Muscle layer of duodenum (tissue), 2 donors: ENCODE measurements at regions not wholly inside any gene's neighbourhood (a gene's known extent, or its start where the extent isn't known, plus 50 kb on each side); places are given as distances from the start of the nearest gene placed in this dataset.
A peak's percentile ranks its signal among the peaks of the same experiment; 100 is the strongest.

Experiments used
- H3K27ac ChIP-seq: one replicate; pipeline ENCODE4 v1.7.0; 2013; ENCODE audit warnings: mild to moderate bottlenecking, low read length
- H3K27me3 ChIP-seq: one replicate; pipeline ENCODE4 v1.7.0; 2013; ENCODE audit warnings: low read depth, mild to moderate bottlenecking, control low read depth, low read length
- H3K36me3 ChIP-seq, 2 donors: one replicate each; pipeline ENCODE4 v1.7.0; 2013; ENCODE audit warnings: low read length in 2 of 2, control low read depth in 1 of 2, mild to moderate bottlenecking in 1 of 2; ENCODE audit not compliant: insufficient read depth in 2 of 2, control insufficient read depth in 1 of 2
- H3K4me1 ChIP-seq, 2 donors: one replicate each; pipeline ENCODE4 v1.7.0; 2013; ENCODE audit warnings: low read length in 2 of 2, mild to moderate bottlenecking in 2 of 2, control low read depth in 1 of 2, moderate library complexity in 1 of 2; ENCODE audit not compliant: insufficient read depth in 2 of 2, control insufficient read depth in 1 of 2
- H3K4me3 ChIP-seq, 2 donors: one replicate each; pipeline ENCODE4 v1.7.0; 2013; ENCODE audit warnings: low read length in 2 of 2, low read depth in 1 of 2, mild to moderate bottlenecking in 1 of 2
- H3K9me3 ChIP-seq, 2 donors: one replicate each; pipeline ENCODE4 v1.7.0; 2013; ENCODE audit warnings: low read length in 2 of 2, control low read depth in 1 of 2, mild to moderate bottlenecking in 1 of 2; ENCODE audit not compliant: control insufficient read depth in 1 of 2
- donor health status: healthy.

GRCh38 chr4:3365871-3366842 lies 73.3 kb downstream of the RGS12 start:
- H3K27ac ChIP-seq = no peak overlapping the region

DNA sequence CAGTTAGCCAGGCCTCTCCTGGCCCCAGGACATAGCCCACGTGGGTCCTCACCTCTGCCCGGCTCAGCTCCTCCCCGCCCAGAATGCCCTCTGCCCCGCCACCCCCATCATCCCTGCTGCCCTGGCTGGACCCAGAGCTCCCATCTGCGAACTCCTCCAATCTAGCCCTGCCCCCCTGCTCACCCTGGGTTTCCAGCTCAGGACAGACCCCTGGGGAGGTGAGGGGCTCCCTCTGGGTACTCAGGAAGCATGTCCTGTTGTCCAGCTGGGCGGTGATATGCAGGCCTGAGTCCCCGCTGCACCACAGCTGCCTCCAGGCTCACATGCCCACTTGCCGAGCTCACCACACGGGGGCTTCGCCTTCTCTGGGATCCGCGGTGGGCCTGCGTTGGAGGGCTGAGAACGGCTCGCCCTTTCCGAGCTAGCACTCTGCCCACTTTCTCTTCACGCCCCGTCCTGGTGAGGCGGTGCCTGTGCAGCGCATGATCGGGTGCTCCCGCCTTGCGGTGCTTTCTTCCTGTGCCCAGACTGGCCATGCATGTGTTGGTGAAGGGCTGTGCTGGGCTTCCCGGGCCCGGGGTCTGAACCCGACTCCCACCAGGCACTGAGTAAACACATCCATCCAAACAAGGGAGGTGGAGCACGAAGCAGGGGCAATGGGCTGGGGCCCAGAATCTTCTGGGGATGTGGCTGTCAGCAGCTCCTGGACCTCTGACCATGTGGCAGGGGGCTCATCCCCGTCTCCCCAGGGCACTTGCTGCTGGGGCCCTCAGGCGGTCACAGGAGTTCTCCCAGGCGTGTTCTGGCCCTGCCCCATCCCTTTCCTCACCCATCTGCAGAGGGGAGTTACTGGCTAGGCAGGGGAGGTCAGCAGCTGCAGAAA lies 74.3 kb downstream of the RGS12 start:
- no peaks in the 10 kb centered on the region for H3K9me3 ChIP-seq
- H3K4me1 ChIP-seq = peaks cover 0 to 29% of the 10 kb centered on the region in 2 donors
- H3K27ac ChIP-seq = no peak overlapping the region
- H3K4me3 ChIP-seq = no peak overlapping the region
- H3K36me3 ChIP-seq = no peaks in the 10 kb centered on the region
- no peaks in the 10 kb centered on the region for H3K27me3 ChIP-seq

More at GRCh38 chr4:3365871-3366842, 73.3 kb downstream of the RGS12 start:
- Histone ChIP-seq H3K27me3 (no peaks in the 10 kb centered on the region), H3K4me1 (peaks cover 0 to 21% of the 10 kb centered on the region in 2 donors), H3K36me3 (no peaks in the 10 kb centered on the region), H3K4me3 (no peak overlapping the region), H3K9me3 (no peaks in the 10 kb centered on the region)

DNA sequence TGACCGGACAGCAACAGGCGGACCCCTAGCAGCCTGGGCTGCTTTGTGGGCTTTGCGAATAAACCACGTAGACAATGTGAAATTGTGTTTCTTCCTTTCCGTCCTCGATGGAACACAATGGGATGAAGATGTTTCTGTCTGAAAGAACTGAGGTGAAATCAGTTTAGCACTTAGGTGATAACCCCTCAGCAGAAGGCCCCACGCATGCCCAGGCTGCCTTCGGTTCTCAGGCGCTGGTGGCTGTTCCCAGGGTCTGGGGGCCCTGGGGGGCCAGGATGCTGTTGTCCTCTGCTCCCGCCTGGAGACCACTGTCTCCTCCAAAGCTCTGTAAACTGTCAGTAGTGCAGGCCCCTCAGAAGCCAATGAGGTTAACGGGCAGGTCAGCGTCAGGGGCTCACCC lies 73.9 kb upstream of the HGFAC start:
- Histone ChIP-seq H3K27ac (no peak overlapping the region), H3K36me3 (no peaks in the 10 kb centered on the region), H3K9me3 (no peaks in the 10 kb centered on the region), H3K4me3 (no peak overlapping the region), H3K4me1 (peaks cover 0 to 31% of the 10 kb centered on the region in 2 donors), H3K27me3 (no peaks in the 10 kb centered on the region)

DNA sequence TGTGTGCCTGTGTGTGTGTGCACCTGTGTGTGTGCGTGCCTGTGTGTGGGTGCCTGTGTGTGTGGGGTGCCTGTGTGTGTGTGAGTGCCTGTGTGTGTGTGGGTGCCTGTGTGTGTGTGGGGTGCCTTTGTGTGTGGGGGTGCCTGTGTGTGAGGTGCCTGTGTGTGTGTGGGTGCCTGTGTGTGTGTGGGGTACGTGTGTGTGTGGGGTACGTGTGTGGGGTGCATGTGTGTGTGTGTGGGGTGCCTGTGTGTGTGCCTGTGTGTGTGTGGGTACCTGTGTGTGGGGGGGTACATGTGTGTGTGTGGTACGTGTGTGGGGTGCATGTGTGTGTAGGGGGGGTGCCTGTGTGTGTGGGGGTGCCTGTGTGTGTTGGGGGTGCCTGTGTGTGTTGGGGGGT lies 73.4 kb upstream of the HGFAC start:
- H3K27ac ChIP-seq = no peak overlapping the region
- no peaks in the 10 kb centered on the region for H3K27me3 ChIP-seq
- H3K36me3 ChIP-seq = no peaks in the 10 kb centered on the region
- H3K4me1 ChIP-seq = peaks cover 0 to 34% of the 10 kb centered on the region in 2 donors
- no peak overlapping the region for H3K4me3 ChIP-seq
- H3K9me3 ChIP-seq = no peaks in the 10 kb centered on the region

GRCh38 chr4:3368841-3369760 lies 72.7 kb upstream of the HGFAC start:
- H3K4me3 ChIP-seq = peak overlapping the region; percentile 34 to 57
- H3K4me1 ChIP-seq = peaks cover 0 to 34% of the 10 kb centered on the region in 2 donors
- H3K27ac ChIP-seq = no peak overlapping the region

GRCh38 chr4:3369781-3370674 lies 71.7 kb upstream of the HGFAC start:
- H3K4me3 ChIP-seq = peak overlapping the region; percentile 34 to 57
- H3K4me1 ChIP-seq = peaks cover 0 to 34% of the 10 kb centered on the region in 2 donors
- no peak overlapping the region for H3K27ac ChIP-seq
- H3K9me3 ChIP-seq = no peaks in the 10 kb centered on the region
- no peaks in the 10 kb centered on the region for H3K36me3 ChIP-seq
- no peaks in the 10 kb centered on the region for H3K27me3 ChIP-seq

More at GRCh38 chr4:3368841-3369760, 72.7 kb upstream of the HGFAC start:
- Histone ChIP-seq H3K27me3 (no peaks in the 10 kb centered on the region), H3K9me3 (no peaks in the 10 kb centered on the region), H3K36me3 (no peaks in the 10 kb centered on the region)

- H3K9me3 ChIP-seq = no peaks in the 10 kb centered on the region
- no peak overlapping the region for H3K4me3 ChIP-seq
- H3K4me1 ChIP-seq = peaks cover 0 to 34% of the 10 kb centered on the region in 2 donors
- H3K27ac ChIP-seq = no peak overlapping the region
- no peaks in the 10 kb centered on the region for H3K27me3 ChIP-seq
- H3K36me3 ChIP-seq = no peaks in the 10 kb centered on the region
Measured at GRCh38 chr4:3371033-3372001, 70.5 kb upstream of the HGFAC start.

DNA sequence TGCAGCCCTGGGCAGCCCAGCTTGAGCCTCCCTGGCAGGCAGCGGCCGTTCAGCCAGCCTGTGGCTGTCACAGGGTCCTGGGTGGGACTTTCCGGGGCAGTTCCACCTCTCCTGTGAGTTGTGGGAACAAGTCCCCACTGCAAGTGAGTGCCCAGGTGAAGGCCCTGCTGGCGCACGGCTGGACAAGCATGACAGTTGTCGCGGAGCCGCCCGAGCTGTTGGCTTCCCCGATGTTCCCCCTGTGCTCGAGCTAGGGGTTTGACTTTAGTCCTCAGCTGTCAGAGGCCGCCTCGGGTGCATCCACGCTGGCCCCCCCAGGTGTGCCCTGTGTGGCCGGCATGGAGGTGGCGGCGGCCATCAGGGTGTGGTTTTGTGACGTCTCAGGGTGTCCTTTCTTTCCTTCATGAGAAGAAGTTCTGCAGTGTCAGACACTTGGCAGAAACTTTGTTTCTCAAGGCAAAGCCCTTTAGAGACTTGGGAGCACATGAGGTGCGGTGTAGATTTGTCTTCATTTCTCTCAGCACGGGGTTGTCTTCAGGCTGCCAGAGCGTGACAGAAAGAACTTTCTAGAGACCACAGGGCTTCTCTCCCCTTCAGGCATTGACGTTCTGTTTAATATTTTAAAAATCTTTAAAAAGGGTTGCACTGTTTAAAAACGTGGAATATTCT lies 69.4 kb upstream of the HGFAC start:
- peaks cover 0 to 34% of the 10 kb centered on the region in 2 donors for H3K4me1 ChIP-seq

GRCh38 chr4:3372933-3373465 lies 68.8 kb upstream of the HGFAC start:
- no peak overlapping the region for H3K27ac ChIP-seq
- H3K4me1 ChIP-seq = peaks cover 0 to 34% of the 10 kb centered on the region in 2 donors
- H3K9me3 ChIP-seq = no peaks in the 10 kb centered on the region
- H3K27me3 ChIP-seq = no peaks in the 10 kb centered on the region
- no peak overlapping the region for H3K4me3 ChIP-seq
- no peaks in the 10 kb centered on the region for H3K36me3 ChIP-seq

More for the DNA sequence above, 69.4 kb upstream of the HGFAC start:
- no peak overlapping the region for H3K27ac ChIP-seq
- H3K27me3 ChIP-seq = no peaks in the 10 kb centered on the region
- H3K9me3 ChIP-seq = no peaks in the 10 kb centered on the region
- H3K4me3 ChIP-seq = no peak overlapping the region
- no peaks in the 10 kb centered on the region for H3K36me3 ChIP-seq
